Hematopoietic multipotent progenitor cell (in vitro differentiated cells): ENCODE measurements at regions not wholly inside any gene's neighbourhood (a gene's known extent, or its start where the extent isn't known, plus 50 kb on each side); places are given as distances from the start of the nearest gene placed in this dataset.
"Not testable (repeated sequence)": the region's sequence is repeated elsewhere in the genome, so short reads cannot be mapped to it uniquely, and the experiment has no call there.

Source experiments
- DNase-seq, 3 donors: peaks; one replicate each; pipeline ENCODE4 v3.0.0-alpha.2; 2011 to 2015; ENCODE audit warnings: low read depth in 2 of 3, low spot score in 2 of 3

DNA sequence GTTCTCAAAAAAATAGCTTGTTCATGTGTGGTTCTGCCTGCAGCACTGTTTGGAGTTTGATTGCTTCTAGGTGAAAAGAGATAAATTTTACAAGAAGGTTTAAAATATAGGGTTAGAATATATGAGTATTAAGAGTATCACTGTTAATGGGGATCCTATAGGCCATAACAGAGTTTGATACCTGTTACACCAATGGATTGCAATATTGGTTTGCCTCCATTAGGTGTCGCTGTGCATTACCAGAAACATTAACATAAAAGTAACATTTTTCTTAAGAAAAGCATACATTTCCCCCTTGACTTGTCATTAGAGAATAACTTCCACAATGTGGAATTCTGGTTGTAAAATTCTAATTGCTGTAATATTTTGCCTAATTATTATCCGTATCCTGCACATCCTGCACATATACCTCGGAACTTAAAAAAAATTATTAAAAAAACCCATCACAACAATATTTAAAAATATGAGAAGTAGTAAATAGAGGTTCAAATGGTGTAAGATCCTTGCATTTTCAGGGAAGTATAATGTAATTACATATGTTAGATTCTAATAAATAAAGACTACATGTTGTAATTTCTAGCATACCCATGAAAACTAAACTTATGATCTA, 63.0 kb downstream of the CYP4A11 start:
- peak in 2 of 3 donors; percentile 4 to 51 for DNase-seq

DNA sequence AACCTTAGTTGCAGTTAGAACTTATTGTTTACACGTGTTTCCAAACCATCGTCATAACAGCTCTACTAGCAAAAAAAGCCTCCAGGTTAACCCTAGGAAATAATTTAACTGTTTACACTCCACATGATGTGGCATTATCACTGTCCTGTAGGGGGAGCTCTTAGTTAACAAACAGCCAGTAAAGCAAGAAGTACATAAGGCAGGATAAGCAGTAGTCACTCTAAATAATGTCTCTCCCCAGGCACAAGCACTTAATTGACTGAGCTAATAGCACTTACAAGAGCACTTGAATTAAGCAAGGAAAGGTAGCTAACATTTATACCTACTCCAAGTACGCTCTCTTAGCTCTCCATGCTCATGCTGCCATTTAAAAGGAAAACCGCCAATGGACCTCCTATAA, 65.2 kb downstream of the CYP4A11 start:
- not testable (repeated sequence) for DNase-seq
